Skin epidermis (tissue), 12 donors: ENCODE measurements at regions not wholly inside any gene's neighbourhood (a gene's known extent, or its start where the extent isn't known, plus 50 kb on each side); places are given as distances from the start of the nearest gene placed in this dataset.
A peak's percentile ranks its signal among the peaks of the same experiment; 100 is the strongest.
"Not testable (repeated sequence)": the region's sequence is repeated elsewhere in the genome, so short reads cannot be mapped to it uniquely, and the experiment has no call there.

ENCODE experiments used
- H3K27ac ChIP-seq, 21 experiments: fragments of 200-600 bp; sonication (generic) in 11 of 21; one replicate each; pipeline ENCODE4 v1.5.0; 2020; ENCODE audit warnings: mild to moderate bottlenecking in 3 of 21, inconsistent platforms in 2 of 21, moderate library complexity in 2 of 21
- H3K4me3 ChIP-seq, 7 experiments: fragments of 200-600 bp; sonication (generic) in 2 of 7; one replicate each; pipeline ENCODE4 v1.5.0; 2020; ENCODE audit warnings: inconsistent platforms in 2 of 7, mild to moderate bottlenecking in 2 of 7, moderate library complexity in 1 of 7

GRCh38 chr7:69393912-69394311 is 204.4 kb upstream of the AUTS2 start:
- not testable (repeated sequence) for H3K4me3 ChIP-seq, H3K27ac ChIP-seq

GRCh38 chr7:69395061-69395714 is 203.1 kb upstream of the AUTS2 start:
- H3K27ac ChIP-seq: peak overlapping the region in 5 of 21 experiments; percentile 16 to 79 (median 59)
- no peak overlapping the region for H3K4me3 ChIP-seq

- no peak overlapping the region for H3K4me3 ChIP-seq
- peak overlapping the region in 6 of 21 experiments; percentile 4 to 41 (median 24) for H3K27ac ChIP-seq
Observed at GRCh38 chr7:69398986-69399385, 199.3 kb upstream of the AUTS2 start.

GRCh38 chr7:69399401-69399800 is 198.9 kb upstream of the AUTS2 start:
- H3K27ac ChIP-seq: peak overlapping the region in 7 of 21 experiments; percentile 4 to 41 (median 26)
- no peak overlapping the region for H3K4me3 ChIP-seq

GRCh38 chr7:69402696-69403095 is 195.6 kb upstream of the AUTS2 start:
- Histone ChIP-seq H3K4me3 (no peak overlapping the region), H3K27ac (no peak overlapping the region)

- H3K27ac ChIP-seq: no peak overlapping the region
- no peak overlapping the region for H3K4me3 ChIP-seq
Observed at GRCh38 chr7:69403169-69403568, 195.1 kb upstream of the AUTS2 start.

- Histone ChIP-seq H3K27ac (no peak overlapping the region), H3K4me3 (no peak overlapping the region)
Observed at GRCh38 chr7:69411018-69411417, 187.3 kb upstream of the AUTS2 start.

GRCh38 chr7:69411466-69411865 is 186.8 kb upstream of the AUTS2 start:
- Histone ChIP-seq H3K27ac (no peak overlapping the region), H3K4me3 (no peak overlapping the region)

- Histone ChIP-seq H3K4me3 (no peak overlapping the region), H3K27ac (no peak overlapping the region)
Observed at GRCh38 chr7:69412331-69413146, 185.7 kb upstream of the AUTS2 start.

- Histone ChIP-seq H3K4me3 (no peak overlapping the region), H3K27ac (no peak overlapping the region)
Observed at GRCh38 chr7:69414555-69414954, 183.7 kb upstream of the AUTS2 start.

GRCh38 chr7:69418869-69419670 is 179.2 kb upstream of the AUTS2 start:
- H3K4me3 ChIP-seq: no peak overlapping the region
- no peak overlapping the region for H3K27ac ChIP-seq

- H3K4me3 ChIP-seq: no peak overlapping the region
- H3K27ac ChIP-seq: no peak overlapping the region
Observed at GRCh38 chr7:69419934-69420333, 178.3 kb upstream of the AUTS2 start.

GRCh38 chr7:69422574-69422985 is 175.7 kb upstream of the AUTS2 start:
- Histone ChIP-seq H3K27ac (no peak overlapping the region), H3K4me3 (no peak overlapping the region)

GRCh38 chr7:69426705-69427104 is 171.6 kb upstream of the AUTS2 start:
- no peak overlapping the region for H3K4me3 ChIP-seq
- no peak overlapping the region for H3K27ac ChIP-seq

- H3K27ac ChIP-seq: no peak overlapping the region
- no peak overlapping the region for H3K4me3 ChIP-seq
Observed at GRCh38 chr7:69428089-69428488, 170.2 kb upstream of the AUTS2 start.

- Histone ChIP-seq H3K4me3 (peak overlapping the region in 1 of 7 experiments; percentile 2), H3K27ac (peak overlapping the region in 1 of 21 experiments; percentile 18)
Observed at GRCh38 chr7:69429911-69430383, 168.3 kb upstream of the AUTS2 start.

GRCh38 chr7:69430384-69431021 is 167.8 kb upstream of the AUTS2 start:
- H3K4me3 ChIP-seq: peak overlapping the region in 1 of 7 experiments; percentile 2
- H3K27ac ChIP-seq: peak overlapping the region in 1 of 21 experiments; percentile 18

- Histone ChIP-seq H3K4me3 (no peak overlapping the region), H3K27ac (no peak overlapping the region)
Observed at GRCh38 chr7:69431626-69432025, 166.6 kb upstream of the AUTS2 start.

GRCh38 chr7:69432276-69432675 is 166.0 kb upstream of the AUTS2 start:
- H3K4me3 ChIP-seq, H3K27ac ChIP-seq: not testable (repeated sequence)

GRCh38 chr7:69433081-69433480 is 165.2 kb upstream of the AUTS2 start:
- H3K27ac ChIP-seq: no peak overlapping the region
- H3K4me3 ChIP-seq: no peak overlapping the region
